Sciatic nerve (tissue), 2 donors: ENCODE measurements at regions not wholly inside any gene's neighbourhood (a gene's known extent, or its start where the extent isn't known, plus 50 kb on each side); places are given as distances from the start of the nearest gene placed in this dataset.
"Not testable (repeated sequence)": the region's sequence is repeated elsewhere in the genome, so short reads cannot be mapped to it uniquely, and the experiment has no call there.

Source experiments
- ATAC-seq: fragments of 200-7000 bp; cut with Tn5 transposase; one replicate; pipeline ENCODE4 v1.9.1; 2020; ENCODE audit warnings: mild to moderate bottlenecking, moderate library complexity
- DNase-seq: peaks from one replicate; pipeline ENCODE4 v3.0.0-alpha.2; 2020; ENCODE audit warnings: low spot score
- intact Hi-C: fragments of 100-400 bp; cut with DNase I; formaldehyde crosslinking; loops from one replicate; pipeline ENCODE4 v1.14.2; 2022
- donor health status: DM: no; HTN: no; CAD: no.
- donor health status: DM: no; HTN: no; CAD: no.

DNA sequence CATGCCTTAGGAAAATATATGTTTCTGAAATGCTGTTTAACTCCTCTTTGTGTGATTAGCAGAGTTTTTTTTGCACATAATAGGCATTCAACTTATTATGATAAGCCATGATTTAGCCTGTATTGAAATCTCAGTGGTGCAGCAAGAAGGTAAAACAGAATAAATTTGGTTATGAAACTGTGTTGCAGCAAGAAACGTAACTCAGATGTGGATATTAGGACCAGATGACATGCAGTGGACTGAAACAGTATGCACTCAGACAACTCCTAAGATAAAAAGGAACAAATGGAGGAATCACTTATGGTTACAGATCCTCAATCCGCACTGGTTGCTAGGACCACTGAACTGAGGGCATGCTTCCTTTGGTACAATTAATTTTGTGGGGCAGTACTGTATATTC lies 254.2 kb upstream of the HSF2 start:
- DNase-seq (no peak), ATAC-seq (no peak)
- intact Hi-C loops, result no loop called here

DNA sequence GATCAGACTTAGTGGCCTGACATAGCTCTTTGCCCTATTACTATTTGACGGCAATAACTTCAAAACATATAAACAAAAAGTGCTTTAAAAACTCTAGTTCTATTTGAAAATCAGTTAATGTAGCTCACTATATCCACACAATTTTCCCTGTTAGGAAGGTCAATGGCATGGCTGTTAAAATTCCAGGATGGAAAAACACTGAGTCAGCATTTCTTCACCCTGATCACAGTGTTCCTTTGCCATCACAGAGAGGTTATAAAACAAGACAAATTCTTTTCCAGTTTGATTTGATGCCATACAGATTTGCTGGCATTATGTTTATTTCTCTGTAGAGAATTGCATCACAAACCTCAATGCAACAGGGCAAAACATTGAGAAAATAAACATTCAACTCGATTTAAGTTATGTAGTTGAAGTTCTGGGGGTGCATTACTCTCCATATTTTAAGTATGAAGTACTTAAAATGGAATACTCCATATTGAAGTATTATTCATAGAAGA lies 253.7 kb upstream of the HSF2 start:
- no peak for ATAC-seq
- intact Hi-C loops, result no loop called here
- DNase-seq, result no peak

DNA sequence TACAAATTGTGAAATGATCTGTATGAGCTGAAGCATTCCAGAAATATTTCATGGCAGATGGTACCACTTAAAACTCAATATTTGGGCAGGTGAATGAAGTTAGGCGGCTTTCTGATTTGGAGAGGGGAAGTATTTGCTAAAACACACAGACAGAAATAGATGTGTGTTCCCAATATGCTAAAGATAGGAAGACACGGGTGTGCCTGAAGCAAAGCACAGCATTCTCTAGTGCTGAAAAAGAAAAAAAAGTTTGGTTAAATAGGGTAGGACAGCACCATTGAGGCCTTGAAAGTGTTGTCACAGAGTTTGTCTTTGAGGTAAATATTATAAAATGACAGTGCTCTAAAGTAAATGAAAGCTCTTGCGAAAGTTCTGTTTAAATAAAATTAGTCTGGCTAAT lies 252.2 kb upstream of the HSF2 start:
- ATAC-seq (no peak), DNase-seq (no peak)
- intact Hi-C loops, result no loop called here

DNA sequence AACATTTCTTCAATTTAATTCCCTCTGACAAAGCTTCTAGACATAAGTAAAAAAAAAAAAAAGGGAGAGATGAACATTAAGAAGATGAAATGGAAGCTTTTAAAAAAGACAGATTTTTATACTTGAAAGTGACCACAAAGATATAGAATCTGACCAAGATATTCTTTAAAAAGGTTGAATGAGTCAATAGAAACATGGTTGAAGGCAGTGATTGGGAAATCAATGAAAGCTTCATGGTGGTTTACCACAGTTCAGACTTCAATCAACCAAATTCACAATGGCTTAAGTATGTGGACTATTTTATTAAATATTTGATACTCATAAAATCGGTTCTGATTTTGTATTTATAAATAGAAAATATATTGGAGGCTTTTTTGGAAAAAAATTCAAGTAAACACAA lies 248.4 kb upstream of the HSF2 start:
- DNase-seq (no peak), ATAC-seq (no peak)
- intact Hi-C loops, result no loop called here

DNA sequence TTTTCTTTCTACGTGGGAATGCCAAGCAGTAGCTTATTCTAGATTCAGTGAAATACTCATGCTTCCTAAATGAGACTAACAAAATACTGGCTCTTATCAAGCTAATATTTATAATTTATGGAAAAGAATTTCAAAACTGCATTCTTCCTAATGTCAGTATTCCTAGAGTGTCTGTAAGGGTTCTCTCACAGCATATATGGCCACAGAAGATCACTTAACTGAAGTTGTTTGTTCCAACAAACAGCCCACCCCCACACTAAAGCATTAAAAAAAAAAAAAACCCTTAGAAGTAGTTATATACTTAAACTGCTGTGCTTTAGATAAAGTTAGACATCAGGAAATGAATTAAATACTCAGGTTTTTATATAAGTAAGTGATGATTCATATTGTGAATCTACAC lies 247.7 kb upstream of the HSF2 start:
- intact Hi-C loops, result no loop called here
- DNase-seq (no peak), ATAC-seq (no peak)

DNA sequence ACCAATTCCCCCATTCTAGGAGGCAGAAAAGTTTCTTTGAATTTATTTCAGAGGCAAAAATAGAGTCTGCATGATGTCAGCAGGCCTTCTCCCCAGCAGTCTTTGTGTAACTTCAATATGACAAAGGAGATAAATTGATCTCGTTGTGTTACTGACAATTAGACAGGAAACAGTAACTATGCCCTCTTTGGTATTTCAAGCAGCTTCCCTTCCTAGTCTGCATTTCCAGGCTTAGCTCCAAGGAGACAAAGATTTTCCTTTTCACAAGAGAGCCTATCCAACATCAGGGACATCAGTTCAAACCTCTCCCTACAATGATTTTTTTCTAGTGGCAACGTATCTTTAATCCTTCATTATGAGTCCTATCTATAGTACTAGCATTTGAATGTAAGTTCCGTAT lies 245.9 kb upstream of the HSF2 start:
- DNase-seq, result no peak
- ATAC-seq, result no peak
- intact Hi-C loops, result no loop called here

DNA sequence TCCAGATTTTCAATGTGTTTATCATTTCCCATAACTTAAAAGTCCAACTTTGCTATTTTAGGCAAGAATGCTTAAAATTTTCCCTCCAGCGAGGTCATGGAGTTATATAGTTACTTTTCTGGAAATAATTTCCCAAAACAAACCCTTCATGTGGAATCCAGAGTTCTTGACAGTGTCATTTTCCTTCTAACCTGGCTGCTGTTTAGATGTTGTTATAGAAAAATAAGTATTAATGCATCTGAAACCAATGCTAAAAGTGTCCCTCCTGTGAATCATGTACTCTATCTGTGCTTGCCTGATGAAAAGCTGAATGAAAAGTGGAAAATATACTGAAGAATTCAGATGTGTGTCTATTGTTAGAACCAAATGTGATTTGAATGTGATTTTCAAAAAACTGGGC lies 245.3 kb upstream of the HSF2 start:
- no peak for DNase-seq
- no peak for ATAC-seq
- intact Hi-C loops, result no loop called here

DNA sequence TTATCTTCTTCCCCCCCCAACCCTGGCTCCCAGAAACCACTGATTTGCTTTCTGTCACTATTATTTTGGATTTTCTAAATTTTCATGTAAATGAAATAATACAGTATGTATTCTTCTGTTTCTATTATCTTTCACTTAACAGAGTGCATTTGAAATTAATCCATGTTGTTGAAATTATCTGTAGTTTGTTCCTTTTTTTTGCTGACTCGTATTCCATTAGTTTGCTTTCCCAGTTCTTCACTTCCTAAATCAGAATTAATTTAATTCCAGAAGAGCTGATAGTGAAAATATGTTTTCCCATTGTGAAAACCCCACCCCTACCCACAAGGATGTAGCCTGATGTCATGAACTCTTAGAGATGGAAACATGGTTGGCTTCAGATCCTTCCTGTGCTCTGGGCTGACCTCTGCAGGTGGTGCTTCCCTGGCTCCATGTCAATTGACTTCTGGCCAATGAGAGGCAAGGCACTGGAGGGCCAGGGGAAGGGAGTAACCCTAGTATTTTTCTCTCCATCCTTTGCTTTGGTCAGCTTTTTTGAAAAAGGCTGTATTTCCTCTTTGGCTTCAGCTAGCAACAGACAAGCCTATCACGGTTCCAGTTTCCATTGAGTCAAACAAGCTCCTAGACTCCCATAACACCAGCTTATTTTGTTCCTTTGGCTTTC lies 244.4 kb upstream of the HSF2 start:
- DNase-seq (peak; percentile 63), ATAC-seq (peak; percentile 91)
- intact Hi-C loops, result no loop called here

DNA sequence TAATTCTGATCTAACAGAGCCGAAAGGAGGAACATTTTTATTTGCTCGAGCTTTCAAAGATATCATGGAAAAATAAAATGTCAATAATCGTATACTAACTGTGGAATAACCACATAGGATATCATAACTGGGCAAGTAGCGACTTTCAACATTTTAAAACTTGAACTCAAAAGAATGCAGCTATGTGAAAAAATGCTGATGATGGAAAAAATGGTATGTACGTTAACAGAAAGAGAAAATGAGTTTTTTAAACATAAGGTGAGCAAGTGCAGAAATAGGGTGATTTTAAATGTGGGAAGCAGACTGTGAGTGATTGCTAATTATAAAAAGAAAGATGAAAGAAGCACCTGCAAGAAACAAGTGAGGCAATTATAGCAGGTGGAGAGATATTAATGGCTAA lies 238.3 kb upstream of the HSF2 start:
- DNase-seq (no peak), ATAC-seq (no peak)
- intact Hi-C loops, result no loop called here

DNA sequence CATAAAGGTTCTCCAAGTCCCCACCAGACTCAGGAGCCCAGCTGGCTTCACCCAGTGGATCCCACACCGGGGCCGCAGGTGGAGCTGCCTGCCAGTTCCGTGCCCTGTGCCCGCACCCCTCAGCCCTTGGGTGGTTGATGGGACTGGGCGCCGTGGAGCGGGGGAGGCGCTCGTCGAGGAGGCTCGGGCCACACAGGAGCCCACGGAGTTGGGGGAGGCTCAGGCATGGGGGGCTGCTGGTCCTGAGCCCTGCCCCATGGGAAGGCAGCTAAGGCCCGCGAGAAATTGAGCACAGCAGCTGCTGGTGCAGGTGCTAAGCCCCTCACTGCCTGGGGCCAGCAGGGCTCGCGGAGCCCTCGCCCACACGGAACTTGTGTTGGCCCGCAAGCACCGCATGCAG lies 234.4 kb upstream of the HSF2 start:
- intact Hi-C loops, result no loop called here
- DNase-seq (no peak), ATAC-seq (no peak)

DNA sequence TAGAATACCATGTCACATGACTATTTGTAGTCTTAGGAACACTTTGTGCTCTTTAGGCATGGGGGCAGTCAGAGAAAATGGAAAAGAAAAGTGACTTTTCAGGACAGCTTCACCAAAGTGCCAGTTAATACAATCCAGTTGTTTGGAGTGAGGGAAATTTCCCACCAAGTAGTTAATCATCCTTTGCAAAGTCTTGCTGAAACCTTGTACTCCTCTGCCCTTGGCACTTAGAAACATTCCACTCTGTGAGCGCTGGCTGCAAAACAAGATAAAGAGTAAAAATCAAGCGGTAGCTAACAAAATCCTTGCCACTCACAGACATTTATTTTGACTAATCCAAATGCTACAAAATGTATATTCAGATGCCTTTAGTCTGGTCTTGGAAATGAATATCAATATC lies 229.2 kb upstream of the HSF2 start:
- ATAC-seq, result peak; percentile 58
- intact Hi-C loops, result no loop called here
- no peak for DNase-seq

DNA sequence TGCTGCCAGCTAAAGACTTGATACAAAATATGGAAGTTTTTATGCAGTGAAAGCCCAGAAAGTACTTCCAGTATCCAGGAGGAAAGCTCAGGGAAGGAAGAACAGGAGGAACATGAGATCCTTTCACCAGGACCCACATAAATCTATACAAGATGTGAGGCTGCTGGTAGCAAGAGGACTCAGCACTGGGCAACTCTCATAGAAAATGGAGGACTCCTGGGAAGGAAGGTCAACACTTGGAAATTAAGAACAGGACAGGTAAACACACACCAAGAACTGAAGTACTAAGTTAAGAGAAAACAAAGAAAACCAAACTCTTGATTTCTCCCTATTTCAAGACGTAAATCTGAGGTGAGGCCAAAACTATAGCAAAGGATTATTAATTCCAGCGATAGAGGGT lies 220.5 kb upstream of the HSF2 start:
- ATAC-seq (no peak), DNase-seq (no peak)
- intact Hi-C loops, result no loop called here

DNA sequence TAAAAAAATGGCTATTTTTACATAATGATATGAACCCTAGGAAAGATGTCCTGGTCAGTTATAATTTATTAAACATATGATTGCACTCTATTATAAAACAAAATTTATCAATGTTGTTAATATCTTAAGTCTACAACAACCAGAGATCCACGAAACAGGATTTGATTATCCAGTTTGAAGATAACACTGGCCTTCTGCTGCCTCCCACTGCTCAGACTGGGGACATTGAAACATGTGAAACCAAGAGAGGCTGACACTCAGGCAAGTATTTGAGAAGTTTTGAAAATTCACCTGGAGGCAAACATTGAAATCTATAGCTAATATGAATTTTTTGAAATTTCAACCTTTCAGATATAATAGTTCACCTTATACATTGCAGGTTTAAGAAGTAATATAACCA lies 219.3 kb upstream of the HSF2 start:
- no peak for DNase-seq
- intact Hi-C loops, result no loop called here
- peak; percentile 77 for ATAC-seq

DNA sequence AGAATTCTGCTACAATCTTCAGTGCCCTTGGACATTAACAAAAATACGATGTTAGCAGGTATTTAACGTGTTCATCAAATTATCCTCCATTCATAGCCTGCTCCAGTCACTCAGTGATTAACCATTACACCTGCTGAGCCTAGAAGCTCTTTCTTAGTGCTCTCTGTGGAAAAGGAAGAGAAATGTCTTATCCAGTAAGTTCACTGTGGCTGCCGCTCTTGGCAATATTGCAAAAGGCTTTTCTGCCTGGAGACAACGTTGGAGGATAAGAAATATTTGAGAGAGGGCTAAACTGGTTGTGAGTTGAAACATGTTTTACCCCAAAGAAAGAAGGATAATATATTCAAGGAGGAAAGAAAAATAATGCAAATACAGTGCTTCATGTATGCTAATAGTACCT lies 217.4 kb upstream of the HSF2 start:
- intact Hi-C loops, result no loop called here
- DNase-seq, result no peak
- no peak for ATAC-seq

DNA sequence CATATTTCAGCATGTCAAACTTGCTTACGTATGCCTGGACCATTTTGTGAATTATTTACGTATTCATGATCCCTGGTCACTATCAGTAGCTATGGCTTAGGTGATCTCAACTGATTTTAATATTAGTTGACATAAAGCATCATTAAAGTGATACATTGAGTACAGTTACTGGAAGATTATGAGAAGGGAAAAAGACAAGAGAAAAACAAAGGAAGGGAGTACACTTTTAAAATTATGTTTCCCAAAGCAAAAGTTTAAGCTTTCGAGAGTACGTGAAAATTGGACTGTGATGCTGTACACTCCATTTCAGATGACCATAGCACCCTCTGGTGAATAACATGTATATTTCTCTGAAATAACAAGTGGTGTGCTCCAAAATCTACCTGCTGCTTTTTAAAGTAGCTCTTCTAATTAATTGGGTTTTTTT lies 215.0 kb upstream of the HSF2 start:
- intact Hi-C loops, result no loop called here
- peak; percentile 80 for ATAC-seq

DNA sequence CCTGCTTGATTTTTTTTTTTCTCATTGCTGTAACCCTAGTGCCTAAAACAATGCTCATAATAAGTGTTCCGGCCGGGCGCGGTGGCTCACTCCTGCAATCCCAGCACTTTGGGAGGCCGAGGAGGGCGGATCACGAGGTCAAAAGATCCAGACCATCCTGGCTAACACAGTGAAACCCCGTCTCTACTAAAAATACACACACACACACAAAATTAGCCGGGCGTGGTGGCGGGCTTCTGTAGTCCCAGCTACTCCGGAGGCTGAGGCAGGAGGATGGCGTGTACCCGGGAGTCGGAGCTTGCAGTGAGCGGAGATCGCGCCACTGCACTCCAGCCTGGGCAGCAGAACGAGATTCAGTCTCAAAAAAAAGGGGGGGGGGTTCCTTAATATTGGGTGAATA lies 214.0 kb upstream of the HSF2 start:
- intact Hi-C loops, DNase-seq, ATAC-seq: not testable (repeated sequence)

More for the DNA sequence above, 215.0 kb upstream of the HSF2 start:
- DNase-seq, result no peak

DNA sequence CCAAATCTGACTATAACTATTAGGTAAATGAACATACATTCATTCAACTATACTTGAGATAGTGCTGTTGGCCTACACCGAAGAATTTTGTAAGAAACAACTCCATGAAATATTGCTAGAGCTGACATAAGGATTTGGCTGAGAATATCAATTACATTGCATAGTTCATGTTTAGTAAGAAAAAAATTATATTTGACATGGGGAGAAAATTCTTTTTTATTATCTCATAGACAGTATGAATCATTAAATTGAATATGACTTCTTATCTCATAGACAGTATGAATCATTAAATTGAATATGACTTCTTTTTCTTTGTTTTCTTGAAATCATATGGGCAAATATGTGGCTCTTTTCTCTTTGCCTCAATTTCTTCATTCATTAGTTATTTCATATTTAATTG lies 212.3 kb upstream of the HSF2 start:
- intact Hi-C loops, result no loop called here
- ATAC-seq, result no peak
- no peak for DNase-seq

DNA sequence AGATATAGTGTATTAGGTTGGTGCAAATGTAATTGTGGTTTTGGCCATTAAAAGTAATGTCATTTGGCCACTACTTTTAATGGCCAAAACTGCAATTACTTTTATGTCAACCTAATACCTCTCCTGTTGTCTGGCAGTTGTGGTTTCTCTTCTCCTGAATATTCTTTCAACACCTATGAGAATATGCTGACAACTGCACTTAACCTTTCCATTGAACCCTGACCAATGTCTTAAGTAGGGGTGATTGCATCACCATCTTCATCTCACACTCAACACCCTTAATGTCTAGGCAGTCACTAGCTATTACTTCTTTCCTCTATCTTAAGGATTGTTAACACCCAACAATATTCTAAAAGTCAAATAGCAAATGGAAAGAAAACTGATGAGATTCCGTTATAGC lies 200.5 kb upstream of the HSF2 start:
- DNase-seq (no peak), ATAC-seq (no peak)
- intact Hi-C loops, result no loop called here

DNA sequence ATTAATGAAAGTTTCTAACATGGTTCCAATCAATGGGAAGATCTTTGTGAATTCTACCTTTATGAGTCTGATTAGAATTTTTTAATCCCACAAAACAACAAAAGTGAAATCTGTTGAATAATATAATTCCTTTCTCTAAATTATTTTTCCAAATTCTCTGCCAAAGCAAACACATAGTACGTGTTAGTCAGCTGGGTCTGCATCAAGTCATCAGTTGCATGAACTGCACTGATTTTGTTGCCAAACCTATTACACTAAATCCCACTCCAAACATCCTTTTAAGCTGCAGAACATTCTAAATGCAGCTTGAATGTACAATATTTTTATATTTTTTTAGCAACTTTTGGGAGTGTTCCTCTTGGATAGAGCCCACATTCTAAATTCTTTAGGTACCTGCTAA lies 199.0 kb upstream of the HSF2 start:
- intact Hi-C loops, result no loop called here
- no peak for DNase-seq
- peak; percentile 70 for ATAC-seq

DNA sequence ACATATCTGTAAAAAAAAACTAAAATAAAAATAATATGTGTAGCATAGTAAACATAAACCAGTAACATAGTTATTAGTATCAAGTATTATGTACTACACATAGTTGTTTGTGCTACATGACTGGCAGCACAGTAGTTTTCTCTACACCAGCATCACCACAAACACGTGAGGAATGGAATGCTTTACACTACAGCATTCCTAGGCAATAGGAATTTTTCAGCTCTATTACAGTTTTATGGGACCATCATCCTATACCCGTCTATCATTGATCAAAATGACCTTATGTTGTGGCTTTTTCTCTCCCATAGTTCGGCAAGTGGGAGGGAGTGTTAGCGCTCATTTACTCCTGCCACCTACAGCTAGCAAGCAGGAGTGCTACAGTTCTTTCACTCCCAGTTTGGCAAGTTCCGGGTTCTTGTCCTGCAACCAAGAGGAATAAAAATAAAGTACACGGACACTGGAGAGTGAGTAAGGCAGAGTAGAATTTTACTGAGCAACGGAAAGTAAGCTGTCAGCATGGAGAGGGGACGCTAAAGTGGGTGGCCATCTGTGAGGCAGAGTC lies 196.8 kb upstream of the HSF2 start:
- DNase-seq (no peak), ATAC-seq (no peak)
- intact Hi-C loops, result no loop called here

DNA sequence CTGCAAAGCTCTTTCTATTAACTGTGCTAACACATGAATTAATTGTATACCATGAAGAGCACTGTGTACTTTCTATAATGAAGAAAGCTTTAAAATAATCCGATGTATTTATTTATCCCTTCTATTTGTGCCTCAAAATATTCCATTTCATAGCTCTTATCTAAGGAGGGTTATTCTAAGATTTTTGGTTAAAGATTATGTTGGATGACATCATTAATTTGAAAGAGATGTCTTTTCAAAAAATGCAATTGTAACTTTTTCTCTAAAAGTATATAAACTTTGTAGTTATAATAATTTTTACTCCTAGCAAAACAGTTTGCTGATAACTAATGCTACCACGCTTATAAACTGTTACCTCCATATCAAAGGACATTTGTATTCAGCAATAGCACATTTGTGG lies 192.4 kb upstream of the HSF2 start:
- intact Hi-C loops, result no loop called here
- ATAC-seq (no peak), DNase-seq (no peak)
